ENCODE measurements at regions not wholly inside any gene's neighbourhood (a gene's known extent, or its start where the extent isn't known, plus 50 kb on each side); places are given as distances from the start of the nearest gene placed in this dataset.

GRCh38 chr15:31856581-31856980, 173.7 kb upstream of the CHRNA7 start:
- no peak for TF ChIP-seq ATOH8 (CRISPR knock-in tag; IDR thresholded peaks at IDR 0.05; ENCODE audit: low read depth)
- 67% methylated on average over 12 of the region's 12 CpGs for WGBS (ENCODE audit: missing lambda C conversion rate)
- no peak for ATAC-seq
- Histone ChIP-seq H3K27ac (no peak overlapping the region), H3K4me3 (no peak overlapping the region), H3K4me1 (no peaks in the 10 kb centered on the region), H3K4me2 (no peak overlapping the region), H3K9me3 (peaks cover 5% of the 10 kb centered on the region; the same call in 1 of the 3 replicates)
- no peak for DNase-seq (ENCODE audit: low read depth in 1 of 2, low spot score in 1 of 2)
- ChIA-PET CTCF (no interaction called here), POLR2A (no interaction called here)
- no peak for FAIRE-seq

GRCh38 chr15:31857194-31857593, 173.1 kb upstream of the CHRNA7 start:
- H3K4me3 ChIP-seq = no peak overlapping the region
- peaks cover 5% of the 10 kb centered on the region; the same call in 1 of the 3 replicates for H3K9me3 ChIP-seq
- ChIA-PET CTCF (no interaction called here), POLR2A (no interaction called here)
- peak; percentile 36 to 55; a peak in 3 of 6 replicates for ATAC-seq
- H3K27ac ChIP-seq = no peak overlapping the region
- TF ChIP-seq NR3C1 (IDR thresholded peaks at IDR 0.05) (no peak), FOSL2 (IDR thresholded peaks at IDR 0.05) (no peak), FOSL2 (CRISPR knock-in tag; IDR thresholded peaks at IDR 0.05) (no peak), SREBF2 (IDR thresholded peaks at IDR 0.05) (no peak), ATOH8 (CRISPR knock-in tag; IDR thresholded peaks at IDR 0.05; ENCODE audit: low read depth) (no peak), BCL3 (IDR thresholded peaks at IDR 0.05) (no peak), PHF8 (IDR thresholded peaks at IDR 0.05; ENCODE audit: borderline replicate concordance, low read depth) (no peak)
- no peak for DNase-seq (ENCODE audit: low read depth in 1 of 2, low spot score in 1 of 2)
- no peak for FAIRE-seq
- WGBS (ENCODE audit: missing lambda C conversion rate) = 35% methylated on average over 6 of the region's 6 CpGs
- H3K4me1 ChIP-seq = no peaks in the 10 kb centered on the region
- no peak overlapping the region for H3K4me2 ChIP-seq

GRCh38 chr15:31858026-31858425, 172.3 kb upstream of the CHRNA7 start:
- ChIA-PET POLR2A (no interaction called here), CTCF (no interaction called here)
- WGBS (ENCODE audit: missing lambda C conversion rate) = 45% methylated on average over 6 of the region's 6 CpGs
- no peak overlapping the region for H3K4me2 ChIP-seq
- no peak overlapping the region for H3K27ac ChIP-seq
- no peaks in the 10 kb centered on the region for H3K4me1 ChIP-seq
- no peak for ATAC-seq
- no peak for FAIRE-seq
- TF ChIP-seq EP300 (IDR thresholded peaks at IDR 0.05) (no peak), MAX (IDR thresholded peaks at IDR 0.05) (no peak), ZSCAN20 (CRISPR knock-in tag; IDR thresholded peaks at IDR 0.05) (no peak), NFE2L2 (conservative IDR thresholded peaks at IDR 0.05; ENCODE audit: low read length) (no peak), HDAC2 (IDR thresholded peaks at IDR 0.05) (no peak), TP53 (CRISPR knock-in tag; IDR thresholded peaks at IDR 0.05) (no peak), ZNF302 (CRISPR knock-in tag; IDR thresholded peaks at IDR 0.05) (no peak), MAFK (IDR thresholded peaks at IDR 0.05; ENCODE audit: partially characterized antibody) (no peak), NPAS2 (CRISPR knock-in tag; IDR thresholded peaks at IDR 0.05; ENCODE audit: borderline replicate concordance) (no peak), HEYL (CRISPR knock-in tag; IDR thresholded peaks at IDR 0.05) (no peak), POLR2AphosphoS2 (conservative IDR thresholded peaks at IDR 0.05; ENCODE audit: low read length) (no peak), RARB (CRISPR knock-in tag; IDR thresholded peaks at IDR 0.05) (no peak), ZFP36 (IDR thresholded peaks at IDR 0.05; ENCODE audit: borderline replicate concordance, partially characterized antibody) (no peak), ESRRA (IDR thresholded peaks at IDR 0.05; ENCODE audit: borderline replicate concordance, low read length) (no peak), EHMT2 (IDR thresholded peaks at IDR 0.05; ENCODE audit: low read depth) (no peak), CHD4 (IDR thresholded peaks at IDR 0.05; ENCODE audit: borderline replicate concordance) (no peak)
- no peak overlapping the region for H3K4me3 ChIP-seq
- H3K9me3 ChIP-seq = peaks cover 6% of the 10 kb centered on the region; the same call in 1 of the 3 replicates
- DNase-seq (ENCODE audit: low read depth in 1 of 2, low spot score in 1 of 2) = no peak

Measured in A549 (cell line).